ENCODE measurements at regions not wholly inside any gene's neighbourhood (a gene's known extent, or its start where the extent isn't known, plus 50 kb on each side); places are given as distances from the start of the nearest gene placed in this dataset.
"Not testable (repeated sequence)": the region's sequence is repeated elsewhere in the genome, so short reads cannot be mapped to it uniquely, and the experiment has no call there.

GRCh38 chrX:437661-438390, 51.1 kb upstream of the PPP2R3B start:
- in situ Hi-C loops (cut with HindIII; ENCODE audit: low sequenced_read_pairs), result loop anchor here (10.0 kb wide), 2 partner anchors 47 to 63 kb away; no protein-coding TSS in a partner anchor

GRCh38 chrX:439241-439640, 52.5 kb upstream of the PPP2R3B start:
- in situ Hi-C loops (cut with HindIII; ENCODE audit: low sequenced_read_pairs), result loop anchor here (10.0 kb wide), 2 partner anchors 46 to 64 kb away; no protein-coding TSS in a partner anchor

GRCh38 chrX:439719-440118, 53.0 kb upstream of the PPP2R3B start:
- in situ Hi-C loops (cut with HindIII; ENCODE audit: low sequenced_read_pairs), result loop anchor here (10.0 kb wide), 2 partner anchors 45 to 65 kb away; no protein-coding TSS in a partner anchor

- in situ Hi-C loops (cut with HindIII; ENCODE audit: low sequenced_read_pairs), result no loop called here
Measured at GRCh38 chrX:440636-441035, 53.9 kb upstream of the PPP2R3B start.

- in situ Hi-C loops (cut with HindIII; ENCODE audit: low sequenced_read_pairs), result no loop called here
Measured at GRCh38 chrX:443536-444210, 57.0 kb upstream of the PPP2R3B start.

- in situ Hi-C loops (cut with HindIII; ENCODE audit: low sequenced_read_pairs), result no loop called here
Measured at GRCh38 chrX:444305-444704, 57.6 kb upstream of the PPP2R3B start.

GRCh38 chrX:445727-446126, 59.0 kb upstream of the PPP2R3B start:
- in situ Hi-C loops (cut with HindIII; ENCODE audit: low sequenced_read_pairs), result no loop called here

GRCh38 chrX:446245-446644, 59.5 kb upstream of the PPP2R3B start:
- in situ Hi-C loops (cut with HindIII; ENCODE audit: low sequenced_read_pairs), result no loop called here

GRCh38 chrX:447052-447451, 60.3 kb upstream of the PPP2R3B start:
- in situ Hi-C loops (cut with HindIII; ENCODE audit: low sequenced_read_pairs), result no loop called here

GRCh38 chrX:451750-452149, 65.0 kb upstream of the PPP2R3B start:
- in situ Hi-C loops (cut with HindIII; ENCODE audit: low sequenced_read_pairs), result not testable (repeated sequence)

GRCh38 chrX:452598-452997, 65.9 kb upstream of the PPP2R3B start:
- in situ Hi-C loops (cut with HindIII; ENCODE audit: low sequenced_read_pairs), result no loop called here

GRCh38 chrX:454514-454913, 67.8 kb upstream of the PPP2R3B start:
- in situ Hi-C loops (cut with HindIII; ENCODE audit: low sequenced_read_pairs), result not testable (repeated sequence)

- in situ Hi-C loops (cut with HindIII; ENCODE audit: low sequenced_read_pairs), result no loop called here
Measured at GRCh38 chrX:455199-455598, 68.5 kb upstream of the PPP2R3B start.

- in situ Hi-C loops (cut with HindIII; ENCODE audit: low sequenced_read_pairs), result no loop called here
Measured at GRCh38 chrX:455673-456072, 69.0 kb upstream of the PPP2R3B start.

GRCh38 chrX:456146-456545, 69.4 kb upstream of the PPP2R3B start:
- in situ Hi-C loops (cut with HindIII; ENCODE audit: low sequenced_read_pairs), result no loop called here

GRCh38 chrX:456551-457291, 70.0 kb upstream of the PPP2R3B start:
- in situ Hi-C loops (cut with HindIII; ENCODE audit: low sequenced_read_pairs), result no loop called here

GRCh38 chrX:457292-457679, 70.6 kb upstream of the PPP2R3B start:
- in situ Hi-C loops (cut with HindIII; ENCODE audit: low sequenced_read_pairs), result no loop called here

GRCh38 chrX:458631-459061, 71.9 kb upstream of the PPP2R3B start:
- in situ Hi-C loops (cut with HindIII; ENCODE audit: low sequenced_read_pairs), result no loop called here

- in situ Hi-C loops (cut with HindIII; ENCODE audit: low sequenced_read_pairs), result no loop called here
Measured at GRCh38 chrX:459611-460010, 72.9 kb upstream of the PPP2R3B start.

- in situ Hi-C loops (cut with HindIII; ENCODE audit: low sequenced_read_pairs), result no loop called here
Measured at GRCh38 chrX:460116-460515, 73.4 kb upstream of the PPP2R3B start.

- in situ Hi-C loops (cut with HindIII; ENCODE audit: low sequenced_read_pairs), result no loop called here
Measured at GRCh38 chrX:460823-461640, 74.3 kb upstream of the PPP2R3B start.

Data from endothelial cell of hepatic sinusoid (primary cell).